MCF 10A (cell line): ENCODE measurements at regions not wholly inside any gene's neighbourhood (a gene's known extent, or its start where the extent isn't known, plus 50 kb on each side); places are given as distances from the start of the nearest gene placed in this dataset.

ENCODE experiments used
- BruUV-seq: library from RNA; stranded (reverse); fragments of 400-500 nt; replicated peaks from 2 replicates; lab custom pipeline; 2021; lab: Mats Ljungman, UMichigan
- CTCF ChIA-PET: fragments of 300-600 bp; sonication (Branson Sonifier 250); formaldehyde crosslinking; extraction: SDS; loops from one replicate; lab custom pipeline; 2021; ENCODE audit warnings: antibody characterized with exemption, inconsistent platforms; lab: Yijun Ruan, JAX
- POLR2A ChIA-PET: fragments of 300-600, 350-650 bp; sonication (Branson Sonifier 250); formaldehyde crosslinking; extraction: SDS; loops from one replicate; lab custom pipeline; 2020; ENCODE audit warnings: antibody characterized with exemption, inconsistent platforms; lab: Yijun Ruan, JAX
- DNase-seq: peaks from one replicate; pipeline ENCODE4 v3.0.0-alpha.2; 2018; ENCODE audit not compliant: unreplicated experiment
- H3K27ac Mint-ChIP-seq: one replicate; pipeline ENCODE4 v1.8.0; 2022; ENCODE audit warnings: mild to moderate bottlenecking, low read depth, mixed read lengths; ENCODE audit not compliant: unreplicated experiment
- H3K27me3 Mint-ChIP-seq: one replicate; pipeline ENCODE4 v1.8.0; 2022; ENCODE audit warnings: mixed read lengths; ENCODE audit not compliant: insufficient read depth, unreplicated experiment
- H3K36me3 Mint-ChIP-seq: one replicate; pipeline ENCODE4 v1.8.0; 2022; ENCODE audit warnings: mild to moderate bottlenecking, moderate library complexity, mixed read lengths; ENCODE audit not compliant: insufficient read depth, unreplicated experiment
- H3K4me1 Mint-ChIP-seq: one replicate; pipeline ENCODE4 v1.8.0; 2022; ENCODE audit warnings: mixed read lengths; ENCODE audit not compliant: insufficient read depth, unreplicated experiment
- H3K4me3 Mint-ChIP-seq: one replicate; pipeline ENCODE4 v1.8.0; 2022; ENCODE audit warnings: mild to moderate bottlenecking, moderate library complexity, mixed read lengths; ENCODE audit not compliant: unreplicated experiment
- H3K9me3 Mint-ChIP-seq: one replicate; pipeline ENCODE4 v1.8.0; 2022; ENCODE audit warnings: mixed read lengths; ENCODE audit not compliant: unreplicated experiment
- CTCF ChIP-seq: fragments of 200-600 bp; IDR thresholded peaks from one replicate; pipeline ENCODE4 v1.8.0; 2022; ENCODE audit warnings: antibody characterized with exemption, mild to moderate bottlenecking; ENCODE audit not compliant: unreplicated experiment
- intact Hi-C: fragments of 100-400 bp; cut with micrococcal nuclease; formaldehyde crosslinking; loops from 2 replicates; pipeline ENCODE4 v1.14.1; 2022

DNA sequence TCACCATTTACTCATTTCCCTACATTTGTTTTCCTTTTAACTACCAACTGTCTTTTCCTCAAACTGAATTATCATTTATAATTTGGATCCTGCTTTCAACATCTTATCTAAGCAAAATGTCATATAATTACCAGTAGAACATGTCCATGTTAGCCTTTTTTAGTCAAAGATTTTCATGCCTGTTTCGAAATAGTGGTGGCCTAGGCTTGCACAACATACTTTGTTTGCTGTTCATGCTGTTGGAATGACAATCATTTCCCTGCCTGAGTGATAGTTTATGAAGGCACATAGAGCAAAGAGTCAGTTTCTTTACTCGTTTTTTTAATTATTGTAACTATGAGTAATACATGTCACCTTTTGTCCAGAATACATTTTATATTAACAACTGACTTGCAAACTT lies 144.3 kb upstream of the ANO3 start:
- POLR2A ChIA-PET = no interaction called here
- intact Hi-C loops = no loop called here
- no peak for TF ChIP-seq CTCF

DNA sequence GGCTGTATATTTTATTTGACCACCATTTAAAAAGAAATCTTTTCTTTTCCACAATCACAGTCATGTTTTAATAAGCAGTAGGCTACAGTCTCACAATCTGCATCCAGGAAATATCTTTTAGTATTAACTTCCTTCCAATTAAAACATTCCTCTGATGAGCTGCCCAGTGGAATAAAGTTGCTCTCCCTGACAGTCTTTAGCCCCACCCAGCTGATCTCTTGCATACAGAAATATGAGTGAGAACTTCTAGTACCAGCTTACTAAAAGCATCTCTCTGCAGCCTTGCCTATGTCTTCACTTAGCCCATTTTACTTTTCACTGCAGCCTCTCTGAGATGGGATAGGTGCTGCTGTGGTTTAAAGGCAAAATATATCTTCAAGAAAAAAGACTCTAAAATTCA lies 143.4 kb upstream of the ANO3 start:
- Mint-ChIP-seq H3K9me3 (no peaks in the 10 kb centered on the region), H3K4me3 (no peak overlapping the region), H3K4me1 (peaks cover 15% of the 10 kb centered on the region), H3K27me3 (peaks cover 13% of the 10 kb centered on the region), H3K36me3 (no peaks in the 10 kb centered on the region), H3K27ac (peak overlapping the region; percentile 55)
- DNase-seq = no peak
- BruUV-seq = no TSS peak
- ChIA-PET CTCF (interaction anchor here (0.6 to 0.9 kb wide), 2 partner anchors 70 to 925 kb away, joined by 3 to 5 read pairs; no protein-coding TSS in a partner anchor), POLR2A (no interaction called here)
- no peak for TF ChIP-seq CTCF
- intact Hi-C loops = no loop called here

More for the DNA sequence above, 144.3 kb upstream of the ANO3 start:
- Mint-ChIP-seq H3K4me1 (peaks cover 15% of the 10 kb centered on the region), H3K4me3 (no peak overlapping the region), H3K36me3 (no peaks in the 10 kb centered on the region), H3K9me3 (no peaks in the 10 kb centered on the region), H3K27me3 (peaks cover 13% of the 10 kb centered on the region), H3K27ac (peak overlapping the region; percentile 75)
- CTCF ChIA-PET = no interaction called here
- peak; percentile 47 for DNase-seq
- BruUV-seq = no TSS peak

DNA sequence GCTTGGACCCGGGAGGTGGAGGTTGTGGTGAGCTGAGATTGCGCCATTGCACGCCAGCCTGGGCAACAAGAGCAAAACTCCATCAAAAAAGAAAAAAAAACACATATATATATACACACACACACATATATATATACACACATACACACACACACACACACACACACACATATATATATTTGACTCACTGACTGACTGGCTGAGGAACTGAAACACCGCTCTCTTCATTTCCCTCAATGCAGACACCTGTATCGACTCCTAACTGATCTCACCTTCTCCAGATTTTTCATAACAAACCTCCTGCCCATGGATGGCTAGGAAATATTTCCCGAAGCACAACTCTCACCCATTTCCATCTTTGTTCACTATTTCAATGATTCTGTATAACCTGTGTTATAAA lies 140.7 kb upstream of the ANO3 start:
- H3K4me3 Mint-ChIP-seq = no peak overlapping the region
- no peaks in the 10 kb centered on the region for H3K9me3 Mint-ChIP-seq
- no TSS peak for BruUV-seq
- POLR2A ChIA-PET = no interaction called here
- no peak for DNase-seq
- peaks cover 15% of the 10 kb centered on the region for H3K4me1 Mint-ChIP-seq
- peaks cover 13% of the 10 kb centered on the region for H3K27me3 Mint-ChIP-seq
- CTCF ChIA-PET = interaction anchor here (0.6 kb wide), 2 partner anchors 27 to 392 kb away, joined by 3 read pairs; no protein-coding TSS in a partner anchor
- no peaks in the 10 kb centered on the region for H3K36me3 Mint-ChIP-seq
- intact Hi-C loops = no loop called here
- TF ChIP-seq CTCF = no peak
- no peak overlapping the region for H3K27ac Mint-ChIP-seq

GRCh38 chr11:26193694-26194365 lies 138.1 kb upstream of the ANO3 start:
- no TSS peak for BruUV-seq
- TF ChIP-seq CTCF = no peak
- POLR2A ChIA-PET = interaction anchor here (0.6 to 0.7 kb wide), 2 partner anchors 19 to 581 kb away, joined by 3 read pairs; no protein-coding TSS in a partner anchor
- Mint-ChIP-seq H3K36me3 (no peaks in the 10 kb centered on the region), H3K27me3 (peaks cover 13% of the 10 kb centered on the region), H3K27ac (no peak overlapping the region), H3K9me3 (no peaks in the 10 kb centered on the region), H3K4me3 (no peak overlapping the region), H3K4me1 (peaks cover 1% of the 10 kb centered on the region)
- CTCF ChIA-PET = no interaction called here
- intact Hi-C loops = no loop called here
- DNase-seq = no peak
